A549 (cell line): ENCODE measurements at regions not wholly inside any gene's neighbourhood (a gene's known extent, or its start where the extent isn't known, plus 50 kb on each side); places are given as distances from the start of the nearest gene placed in this dataset.

Experiments
- ATAC-seq, 2 experiments: fragments of 200-7000 bp in 1 of 2; fragments of >200 bp in 1 of 2; cut with Nextera tagmentation in 1 of 2; cut with Tn5 transposase in 1 of 2; 3 replicates each; pipeline versions ENCODE4 v1.8.0 to v1.9.1; 2018 to 2020; ENCODE audit warnings: mild to moderate bottlenecking in 1 of 2, moderate library complexity in 1 of 2
- CTCF ChIA-PET: fragments of 300-600 bp; sonication (Branson Sonifier 250); formaldehyde crosslinking; extraction: SDS; loops from one replicate; lab custom pipeline; 2021; ENCODE audit warnings: antibody characterized with exemption, inconsistent platforms; lab: Yijun Ruan, JAX
- POLR2A ChIA-PET: fragments of 350-600 bp; formaldehyde crosslinking; extraction: SDS; loops from one replicate; lab custom pipeline; 2021; ENCODE audit warnings: antibody characterized with exemption, inconsistent platforms; lab: Yijun Ruan, JAX
- DNase-seq, 2 experiments: peaks; one replicate each; pipeline versions ENCODE4 v3.0.0 to v3.0.0-alpha.2; 2011 to 2016; ENCODE audit warnings: low read depth in 1 of 2, low spot score in 1 of 2
- FAIRE-seq: peaks from 2 replicates; lab custom pipeline; 2011; peaks lifted over from hg19 to GRCh38; lab: Jason Lieb, UNC
- H3K27ac ChIP-seq, 2 experiments: fragments of >200 bp; sonication (Bioruptor Twin); formaldehyde crosslinking; 3 replicates each; pipeline ENCODE4 v1.5.1; 2016 to 2017
- H3K4me1 ChIP-seq: fragments of >200 bp; sonication (Bioruptor Twin); formaldehyde crosslinking; 3 replicates; pipeline ENCODE4 v1.6.1; 2016
- H3K4me2 ChIP-seq: fragments of >200 bp; sonication (Bioruptor Twin); formaldehyde crosslinking; 3 replicates; pipeline ENCODE4 v1.6.1; 2016
- H3K4me3 ChIP-seq: fragments of >200 bp; sonication (Bioruptor Twin); formaldehyde crosslinking; 3 replicates; pipeline ENCODE4 v1.5.1; 2016
- H3K9me3 ChIP-seq: fragments of >200 bp; sonication (Bioruptor Twin); formaldehyde crosslinking; 3 replicates; pipeline ENCODE4 v1.6.1; 2016
- CBX2 ChIP-seq: fragments of 200-600 bp; sonication (generic); IDR thresholded peaks from 2 replicates; pipeline ENCODE4 v1.6.1; 2016; ENCODE audit warnings: low read depth, mild to moderate bottlenecking, borderline replicate concordance
- EP300 ChIP-seq, 2 experiments: fragments of >200 bp; sonication (Bioruptor Twin); formaldehyde crosslinking; IDR thresholded peaks; 2 replicates in 1 of 2; 3 replicates in 1 of 2; pipeline ENCODE4 v1.6.1; 2016 to 2017
- ESRRA ChIP-seq: fragments of 150-350 bp; IDR thresholded peaks from 2 replicates; pipeline ENCODE4 v1.6.1; 2014; ENCODE audit warnings: mild to moderate bottlenecking, low read length, borderline replicate concordance
- FOSB ChIP-seq: fragments of 250-450 bp; sonication (Bioruptor Pico); IDR thresholded peaks from 2 replicates; pipeline ENCODE4 v1.5.0; 2020; ENCODE audit warnings: mild to moderate bottlenecking, moderate library complexity
- FOSL2 ChIP-seq, 2 experiments: fragments of 450-650 bp in 1 of 2; fragments of >200 bp in 1 of 2; sonication (Bioruptor Twin) in 1 of 2; formaldehyde crosslinking; IDR thresholded peaks; 2 replicates each; pipeline versions ENCODE4 v1.5.0 to v1.6.1; 2016 to 2020; ENCODE audit warnings: mild to moderate bottlenecking in 1 of 2, moderate library complexity in 1 of 2
- FOXS1 ChIP-seq: fragments of 250-450 bp; sonication (Bioruptor Pico); IDR thresholded peaks from 2 replicates; pipeline ENCODE4 v1.5.0; 2020; ENCODE audit warnings: mild to moderate bottlenecking, moderate library complexity
- HDAC2 ChIP-seq: fragments of 200-600 bp; sonication (generic); IDR thresholded peaks from 2 replicates; pipeline ENCODE4 v1.6.1; 2016
- HOXA7 ChIP-seq: fragments of 250-450 bp; sonication (Bioruptor Pico); IDR thresholded peaks from 2 replicates; pipeline ENCODE4 v1.5.0; 2020; ENCODE audit warnings: mild to moderate bottlenecking, moderate library complexity
- HOXB5 ChIP-seq: fragments of 250-450 bp; sonication (Bioruptor Pico); IDR thresholded peaks from 2 replicates; pipeline ENCODE4 v1.5.0; 2020; ENCODE audit warnings: mild to moderate bottlenecking, moderate library complexity
- JUNB ChIP-seq: fragments of >200 bp; sonication (Bioruptor Twin); formaldehyde crosslinking; IDR thresholded peaks from 2 replicates; pipeline ENCODE4 v1.6.1; 2016
- NPAS2 ChIP-seq: fragments of 250-450 bp; sonication (Bioruptor Pico); IDR thresholded peaks from 2 replicates; pipeline ENCODE4 v1.8.0; 2022; ENCODE audit warnings: mild to moderate bottlenecking, moderate library complexity, borderline replicate concordance
- RAD21 ChIP-seq, 2 experiments: fragments of >200 bp in 1 of 2; sonication (Bioruptor Twin) in 1 of 2; formaldehyde crosslinking in 1 of 2; IDR thresholded peaks in 1 of 2; conservative IDR thresholded peaks in 1 of 2; 2 replicates in 1 of 2; 3 replicates in 1 of 2; pipeline ENCODE4 v1.6.1; 2012 to 2018; ENCODE audit warnings: inconsistent platforms in 1 of 2
- RARB ChIP-seq: fragments of 250-450 bp; sonication (Bioruptor Pico); IDR thresholded peaks from 2 replicates; pipeline ENCODE4 v1.8.0; 2021; ENCODE audit warnings: mild to moderate bottlenecking, moderate library complexity
- RFX5 ChIP-seq: fragments of 450-650 bp; IDR thresholded peaks from 2 replicates; pipeline ENCODE4 v1.7.1; 2014; ENCODE audit warnings: antibody characterized with exemption, mild to moderate bottlenecking, moderate library complexity
- SREBF2 ChIP-seq: fragments of 450-650 bp; IDR thresholded peaks from 2 replicates; pipeline ENCODE4 v1.6.1; 2014; ENCODE audit warnings: mild to moderate bottlenecking, moderate library complexity
- USF2 ChIP-seq: fragments of 450-650 bp; IDR thresholded peaks from 2 replicates; pipeline ENCODE4 v1.6.1; 2014; ENCODE audit warnings: antibody characterized with exemption
- ZNF302 ChIP-seq: fragments of 250-450 bp; sonication (Bioruptor Pico); IDR thresholded peaks from 2 replicates; pipeline ENCODE4 v1.9.0; 2021; ENCODE audit warnings: inconsistent platforms, mild to moderate bottlenecking, moderate library complexity
- ZSCAN20 ChIP-seq: fragments of 250-450 bp; sonication (Bioruptor Pico); IDR thresholded peaks from 2 replicates; pipeline ENCODE4 v1.8.0; 2022; ENCODE audit warnings: mild to moderate bottlenecking, moderate library complexity
- WGBS: methylation state at CpG from one replicate; pipeline ENCODE4 v1.1.6; 2017; ENCODE audit errors: missing lambda C conversion rate; 5-methylcytosine and 5-hydroxymethylcytosine counted together
- TF ChIP-seq, protein P1 (sequence below): fragments of >200 bp; sonication (Bioruptor Twin); formaldehyde crosslinking; IDR thresholded peaks from 2 replicates; pipeline ENCODE4 v1.6.1; 2016
- TF ChIP-seq, protein P2 (sequence below): fragments of >200 bp; sonication (Bioruptor Twin); formaldehyde crosslinking; IDR thresholded peaks from 3 replicates; pipeline ENCODE4 v1.5.1; 2016
- TF ChIP-seq, protein P3 (sequence below): IDR thresholded peaks from 2 replicates; pipeline ENCODE4 v1.6.1; 2012

DNA sequence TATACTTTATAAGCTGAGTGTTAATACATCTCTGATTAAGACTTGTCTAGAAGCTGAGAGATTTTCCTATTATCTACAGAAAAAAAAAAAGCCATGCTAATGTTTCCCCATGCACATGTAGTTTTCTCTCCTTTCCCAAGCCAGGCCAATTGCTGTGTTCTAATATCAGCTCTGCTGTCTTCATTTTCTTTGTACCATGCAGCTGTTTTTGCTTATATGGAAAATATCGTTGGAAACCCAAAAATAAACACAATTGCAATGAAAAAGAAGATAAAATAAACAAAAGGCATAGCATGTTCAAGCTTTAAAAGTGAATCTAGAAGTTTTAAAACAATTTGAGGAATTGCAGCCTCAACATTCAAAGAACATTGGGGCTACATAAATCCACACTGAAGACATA lies 817.4 kb upstream of the ACVR2A start (continued):
- TF ChIP-seq, protein P1, sequence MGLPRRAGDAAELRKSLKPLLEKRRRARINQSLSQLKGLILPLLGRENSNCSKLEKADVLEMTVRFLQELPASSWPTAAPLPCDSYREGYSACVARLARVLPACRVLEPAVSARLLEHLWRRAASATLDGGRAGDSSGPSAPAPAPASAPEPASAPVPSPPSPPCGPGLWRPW = no peak

- no peak for ATAC-seq
- FAIRE-seq = no peak
Observed at GRCh38 chr2:147026664-147027295, 818.0 kb upstream of the ACVR2A start.

DNA sequence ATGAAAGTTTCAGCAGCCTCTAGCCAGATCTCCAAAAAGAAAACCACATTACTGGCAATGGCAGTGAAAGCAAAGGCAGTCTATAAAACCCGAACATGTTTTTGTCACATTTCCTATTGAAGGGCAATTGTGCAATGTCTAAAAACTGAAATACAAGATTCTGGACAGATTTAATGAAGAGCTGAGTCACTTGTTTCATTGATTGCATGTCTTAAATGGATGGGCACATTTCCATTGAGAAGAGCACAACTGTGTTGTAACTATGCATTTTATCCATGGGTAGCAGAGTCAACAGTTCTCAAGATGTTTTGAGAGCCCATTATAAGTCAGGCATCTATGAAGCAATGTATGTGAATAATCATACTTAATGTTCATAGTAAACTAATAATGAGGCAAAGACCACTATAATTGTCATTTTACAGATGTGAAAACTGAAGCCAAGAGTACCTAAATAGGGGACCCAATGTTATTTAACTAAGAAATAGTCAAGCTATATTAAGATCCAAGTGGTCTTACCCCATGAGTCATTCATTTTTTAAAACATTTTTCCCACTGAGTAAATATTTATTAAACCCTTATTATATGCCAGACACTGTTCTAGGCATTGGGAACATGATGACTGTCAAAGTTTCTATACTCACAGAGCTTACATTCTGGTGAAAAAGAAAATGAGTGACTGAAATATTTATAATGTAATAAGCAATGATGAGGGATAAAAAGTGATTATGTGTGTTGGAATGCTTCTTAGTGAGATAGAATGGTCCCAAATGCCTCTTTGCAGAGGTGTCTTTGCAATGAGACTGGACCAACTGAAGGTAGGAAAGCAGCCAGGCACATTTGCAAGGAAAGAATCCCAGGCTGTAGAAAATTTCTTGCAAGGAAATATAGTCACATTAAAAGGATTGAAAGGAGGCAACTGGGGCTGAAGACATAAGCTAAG lies 818.9 kb upstream of the ACVR2A start:
- no peak for FAIRE-seq
- TF ChIP-seq EP300 (IDR thresholded peaks at IDR 0.05) = no peak
- no peak for TF ChIP-seq ZNF302 (CRISPR knock-in tag)
- no peak for TF ChIP-seq ZSCAN20 (CRISPR knock-in tag)
- no peak for TF ChIP-seq RFX5
- TF ChIP-seq HOXB5 = no peak
- no peak for TF ChIP-seq FOXS1
- TF ChIP-seq, protein P2, sequence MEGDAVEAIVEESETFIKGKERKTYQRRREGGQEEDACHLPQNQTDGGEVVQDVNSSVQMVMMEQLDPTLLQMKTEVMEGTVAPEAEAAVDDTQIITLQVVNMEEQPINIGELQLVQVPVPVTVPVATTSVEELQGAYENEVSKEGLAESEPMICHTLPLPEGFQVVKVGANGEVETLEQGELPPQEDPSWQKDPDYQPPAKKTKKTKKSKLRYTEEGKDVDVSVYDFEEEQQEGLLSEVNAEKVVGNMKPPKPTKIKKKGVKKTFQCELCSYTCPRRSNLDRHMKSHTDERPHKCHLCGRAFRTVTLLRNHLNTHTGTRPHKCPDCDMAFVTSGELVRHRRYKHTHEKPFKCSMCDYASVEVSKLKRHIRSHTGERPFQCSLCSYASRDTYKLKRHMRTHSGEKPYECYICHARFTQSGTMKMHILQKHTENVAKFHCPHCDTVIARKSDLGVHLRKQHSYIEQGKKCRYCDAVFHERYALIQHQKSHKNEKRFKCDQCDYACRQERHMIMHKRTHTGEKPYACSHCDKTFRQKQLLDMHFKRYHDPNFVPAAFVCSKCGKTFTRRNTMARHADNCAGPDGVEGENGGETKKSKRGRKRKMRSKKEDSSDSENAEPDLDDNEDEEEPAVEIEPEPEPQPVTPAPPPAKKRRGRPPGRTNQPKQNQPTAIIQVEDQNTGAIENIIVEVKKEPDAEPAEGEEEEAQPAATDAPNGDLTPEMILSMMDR = no peak
- no peak for TF ChIP-seq SREBF2
- TF ChIP-seq CBX2 = no peak
- TF ChIP-seq NPAS2 = no peak
- TF ChIP-seq HOXA7 (CRISPR knock-in tag) = no peak
- no peak for TF ChIP-seq RAD21 (conservative IDR thresholded peaks at IDR 0.05 in 1 of 2, IDR thresholded peaks at IDR 0.05 in 1 of 2)
- TF ChIP-seq FOSB = no peak
- TF ChIP-seq RARB (CRISPR knock-in tag) = no peak
- H3K4me1 ChIP-seq = no peaks in the 10 kb centered on the region
- ATAC-seq = no peak
- H3K9me3 ChIP-seq = no peaks in the 10 kb centered on the region
- DNase-seq = no peak
- POLR2A ChIA-PET = no interaction called here
- 5% methylated on average over 1 of the region's 1 CpG for WGBS
- no peak overlapping the region for H3K4me3 ChIP-seq
- no peak overlapping the region for H3K27ac ChIP-seq
- H3K4me2 ChIP-seq = no peak overlapping the region
- CTCF ChIA-PET = interaction anchor here (1.3 kb wide), 1 partner anchor 18 kb away, joined by 3 read pairs; no protein-coding TSS in a partner anchor

More at GRCh38 chr2:147026664-147027295, 818.0 kb upstream of the ACVR2A start:
- TF ChIP-seq HOXA7 (CRISPR knock-in tag) (no peak), HDAC2 (no peak), JUNB (no peak), RAD21 (conservative IDR thresholded peaks at IDR 0.05 in 1 of 2, IDR thresholded peaks at IDR 0.05 in 1 of 2) (no peak), ESRRA (no peak), FOSL2 (IDR thresholded peaks at IDR 0.05) (no peak), FOSL2 (CRISPR knock-in tag; IDR thresholded peaks at IDR 0.05) (no peak), USF2 (no peak)
- TF ChIP-seq, protein P3, sequence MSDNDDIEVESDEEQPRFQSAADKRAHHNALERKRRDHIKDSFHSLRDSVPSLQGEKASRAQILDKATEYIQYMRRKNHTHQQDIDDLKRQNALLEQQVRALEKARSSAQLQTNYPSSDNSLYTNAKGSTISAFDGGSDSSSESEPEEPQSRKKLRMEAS = no peak
- Histone ChIP-seq H3K4me2 (no peak overlapping the region), H3K4me1 (no peaks in the 10 kb centered on the region), H3K27ac (no peak overlapping the region), H3K4me3 (no peak overlapping the region), H3K9me3 (no peaks in the 10 kb centered on the region)
- no peak for DNase-seq
- CTCF ChIA-PET = interaction anchor here (1.3 kb wide), 1 partner anchor 18 kb away, joined by 3 read pairs; no protein-coding TSS in a partner anchor
- 2% methylated on average over 2 of the region's 2 CpGs for WGBS
- POLR2A ChIA-PET = no interaction called here
